ENCODE measurements at regions not wholly inside any gene's neighbourhood (a gene's known extent, or its start where the extent isn't known, plus 50 kb on each side); places are given as distances from the start of the nearest gene placed in this dataset.

- Histone ChIP-seq H2AFZ (ENCODE audit: low read depth, low read length, poor library complexity, severe bottlenecking) (no peak overlapping the region), H3K9ac (ENCODE audit: low read length) (no peak overlapping the region), H3K4me3 (replicated peaks in 1 of 2; ENCODE audit: low read depth in 1 of 2, low read length in 2 of 2) (no peak overlapping the region), H3K9me2 (ENCODE audit: insufficient read depth) (no peaks in the 10 kb centered on the region), H3K36me3 (ENCODE audit: control insufficient read depth in 1 of 2, insufficient read depth in 2 of 2, low read length in 2 of 2) (no peaks in the 10 kb centered on the region), H3K4me2 (ENCODE audit: low read length) (no peak overlapping the region), H3K4me1 (ENCODE audit: control insufficient read depth in 1 of 2, insufficient read depth in 2 of 2, low read length in 2 of 2) (no peaks in the 10 kb centered on the region), H3K79me2 (ENCODE audit: insufficient read depth, low read length) (no peaks in the 10 kb centered on the region), H3K27ac (ENCODE audit: low read depth, low read length) (no peak overlapping the region), H4K20me1 (ENCODE audit: insufficient read depth) (no peaks in the 10 kb centered on the region), H3K9me3 (ENCODE audit: control insufficient read depth in 1 of 2, insufficient read depth in 1 of 2, low read depth in 1 of 2, low read length in 2 of 2) (no peaks in the 10 kb centered on the region), H3K27me3 (ENCODE audit: insufficient read depth, low read length) (0 out of 2 replicates have a peak, but pooled peaks cover 5% of the 10 kb centered on the region)
- DNase-seq (ENCODE audit: low read depth, low spot score) (no peak), ATAC-seq (no peak)
- TF ChIP-seq SRF (IDR thresholded peaks at IDR 0.05; ENCODE audit: low read depth) (no peak), EGR1 (IDR thresholded peaks at IDR 0.05; ENCODE audit: low read depth) (no peak), ELF1 (IDR thresholded peaks at IDR 0.05; ENCODE audit: borderline replicate concordance, low read depth) (no peak), JUND (IDR thresholded peaks at IDR 0.05) (no peak), POLR2AphosphoS5 (IDR thresholded peaks at IDR 0.05; ENCODE audit: low read depth, low read length) (no peak), YY1 (IDR thresholded peaks at IDR 0.05; ENCODE audit: extremely low read depth, insufficient replicate concordance, low read depth, low read length) (no peak), ATF3 (IDR thresholded peaks at IDR 0.05) (no peak), POLR2A (IDR thresholded peaks at IDR 0.05; ENCODE audit: borderline replicate concordance, extremely low read depth, insufficient read depth, insufficient read length) (no peak)
- TF ChIP-seq, protein P1, sequence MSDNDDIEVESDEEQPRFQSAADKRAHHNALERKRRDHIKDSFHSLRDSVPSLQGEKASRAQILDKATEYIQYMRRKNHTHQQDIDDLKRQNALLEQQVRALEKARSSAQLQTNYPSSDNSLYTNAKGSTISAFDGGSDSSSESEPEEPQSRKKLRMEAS (IDR thresholded peaks at IDR 0.05), result no peak
- ChIA-PET RAD21 (ENCODE audit: low non-redundant PET in 1 of 2, low total read pairs in 2 of 2, uncharacterized antibody in 2 of 2, unreplicated experiment in 2 of 2) (no interaction called here), POLR2A (no interaction called here), CTCF (no interaction called here)
- BruUV-seq (replicated peaks), result no TSS peak
- intact Hi-C loops (cut with micrococcal nuclease), result no loop called here
Measured at GRCh38 chr20:17863577-17864292, 104.9 kb downstream of the SNX5 start.

GRCh38 chr20:17863209-17863576 lies 105.4 kb downstream of the SNX5 start:
- no peak overlapping the region for H3K4me3 ChIP-seq (replicated peaks in 1 of 2; ENCODE audit: low read depth in 1 of 2, low read length in 2 of 2)
- no peaks in the 10 kb centered on the region for H3K9me2 ChIP-seq (ENCODE audit: insufficient read depth)
- H3K27ac ChIP-seq (ENCODE audit: low read depth, low read length), result no peak overlapping the region
- H2AFZ ChIP-seq (ENCODE audit: low read depth, low read length, poor library complexity, severe bottlenecking), result no peak overlapping the region
- no peaks in the 10 kb centered on the region for H3K79me2 ChIP-seq (ENCODE audit: insufficient read depth, low read length)
- H3K4me2 ChIP-seq (ENCODE audit: low read length), result no peak overlapping the region
- H3K27me3 ChIP-seq (ENCODE audit: insufficient read depth, low read length), result 0 out of 2 replicates have a peak, but pooled peaks cover 5% of the 10 kb centered on the region
- ChIA-PET RAD21 (ENCODE audit: low non-redundant PET in 1 of 2, low total read pairs in 2 of 2, uncharacterized antibody in 2 of 2, unreplicated experiment in 2 of 2) (no interaction called here), POLR2A (no interaction called here), CTCF (no interaction called here)
- no peaks in the 10 kb centered on the region for H3K4me1 ChIP-seq (ENCODE audit: control insufficient read depth in 1 of 2, insufficient read depth in 2 of 2, low read length in 2 of 2)
- intact Hi-C loops (cut with micrococcal nuclease), result no loop called here
- DNase-seq (ENCODE audit: low read depth, low spot score) (no peak), ATAC-seq (no peak)
- H3K9ac ChIP-seq (ENCODE audit: low read length), result no peak overlapping the region
- no peaks in the 10 kb centered on the region for H4K20me1 ChIP-seq (ENCODE audit: insufficient read depth)
- H3K9me3 ChIP-seq (ENCODE audit: control insufficient read depth in 1 of 2, insufficient read depth in 1 of 2, low read depth in 1 of 2, low read length in 2 of 2), result no peaks in the 10 kb centered on the region
- no peaks in the 10 kb centered on the region for H3K36me3 ChIP-seq (ENCODE audit: control insufficient read depth in 1 of 2, insufficient read depth in 2 of 2, low read length in 2 of 2)
- no TSS peak for BruUV-seq (replicated peaks)
- TF ChIP-seq POLR2AphosphoS5 (IDR thresholded peaks at IDR 0.05; ENCODE audit: low read depth, low read length) (no peak), SRF (IDR thresholded peaks at IDR 0.05; ENCODE audit: low read depth) (no peak), ATF3 (IDR thresholded peaks at IDR 0.05) (no peak), POLR2A (IDR thresholded peaks at IDR 0.05; ENCODE audit: borderline replicate concordance, extremely low read depth, insufficient read depth, insufficient read length) (no peak), CEBPB (IDR thresholded peaks at IDR 0.05; ENCODE audit: low read depth) (no peak), EGR1 (IDR thresholded peaks at IDR 0.05; ENCODE audit: low read depth) (no peak), ZFX (IDR thresholded peaks at IDR 0.05) (no peak), YY1 (IDR thresholded peaks at IDR 0.05; ENCODE audit: extremely low read depth, insufficient replicate concordance, low read depth, low read length) (no peak), FOSL1 (IDR thresholded peaks at IDR 0.05; ENCODE audit: low read depth) (no peak), ZBTB33 (IDR thresholded peaks at IDR 0.05; ENCODE audit: extremely low read depth, insufficient replicate concordance, low read length) (no peak)

Data from HCT116 (cell line).